ENCODE measurements at regions not wholly inside any gene's neighbourhood (a gene's known extent, or its start where the extent isn't known, plus 50 kb on each side); places are given as distances from the start of the nearest gene placed in this dataset.

DNA sequence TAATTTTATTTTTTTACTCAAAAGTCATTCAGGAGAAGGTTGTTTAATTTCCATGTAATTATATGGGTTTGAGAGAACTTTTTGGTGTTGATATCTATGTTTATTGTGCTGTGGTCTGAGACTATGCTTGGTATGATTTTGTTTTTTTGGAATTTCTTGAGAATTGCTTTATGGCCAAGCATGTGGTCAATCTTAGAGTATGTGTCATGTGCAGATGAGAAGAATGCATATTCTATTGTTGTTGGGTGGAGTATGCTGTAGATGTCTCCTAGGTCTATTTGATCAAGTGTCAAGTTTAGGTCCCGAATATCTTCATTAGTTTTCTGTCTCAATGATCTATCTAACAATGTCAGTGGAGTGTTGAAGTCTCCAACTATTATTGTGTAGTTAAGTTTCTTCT lies 134.9 kb downstream of the HMHB1 start:
- Histone ChIP-seq H3K27me3 (ENCODE audit: insufficient read depth, low read length) (no peaks in the 10 kb centered on the region), H3K4me3 (ENCODE audit: low read depth, low read length) (no peak overlapping the region), H3K27ac (ENCODE audit: low read depth, low read length) (no peak overlapping the region), H3K36me3 (ENCODE audit: insufficient read depth, low read length) (no peaks in the 10 kb centered on the region), H3K79me2 (ENCODE audit: control insufficient read depth, insufficient read depth, low read length, unreplicated experiment) (no peaks in the 10 kb centered on the region), H3K4me1 (ENCODE audit: control insufficient read depth, insufficient read depth, low read length, unreplicated experiment) (no peaks in the 10 kb centered on the region), H2AFZ (ENCODE audit: low read length, unreplicated experiment) (no peak overlapping the region)

DNA sequence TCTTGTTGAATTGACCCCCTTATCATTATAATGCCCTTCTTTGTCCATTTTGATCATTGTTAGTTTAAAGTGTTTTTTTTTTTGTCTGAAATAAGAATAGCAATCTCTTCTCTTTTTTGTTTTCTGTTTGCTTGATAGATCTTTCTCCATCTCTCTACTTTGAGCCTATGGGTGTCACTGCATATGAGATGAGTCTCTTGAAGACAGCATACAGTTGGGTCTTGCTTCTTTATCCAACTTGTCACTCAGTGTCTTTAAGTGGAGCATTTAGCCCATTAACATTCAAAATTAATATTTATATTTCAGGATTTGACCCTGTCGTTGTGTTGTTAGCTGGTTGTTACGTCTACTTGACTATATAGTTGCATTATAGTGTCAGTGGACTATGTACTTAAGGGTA lies 135.4 kb downstream of the HMHB1 start:
- H3K4me1 ChIP-seq (ENCODE audit: control insufficient read depth, insufficient read depth, low read length, unreplicated experiment): no peaks in the 10 kb centered on the region
- H3K27ac ChIP-seq (ENCODE audit: low read depth, low read length): no peak overlapping the region
- no peak overlapping the region for H2AFZ ChIP-seq (ENCODE audit: low read length, unreplicated experiment)
- H3K4me3 ChIP-seq (ENCODE audit: low read depth, low read length): no peak overlapping the region
- H3K36me3 ChIP-seq (ENCODE audit: insufficient read depth, low read length): no peaks in the 10 kb centered on the region
- no peaks in the 10 kb centered on the region for H3K79me2 ChIP-seq (ENCODE audit: control insufficient read depth, insufficient read depth, low read length, unreplicated experiment)
- no peaks in the 10 kb centered on the region for H3K27me3 ChIP-seq (ENCODE audit: insufficient read depth, low read length)

DNA sequence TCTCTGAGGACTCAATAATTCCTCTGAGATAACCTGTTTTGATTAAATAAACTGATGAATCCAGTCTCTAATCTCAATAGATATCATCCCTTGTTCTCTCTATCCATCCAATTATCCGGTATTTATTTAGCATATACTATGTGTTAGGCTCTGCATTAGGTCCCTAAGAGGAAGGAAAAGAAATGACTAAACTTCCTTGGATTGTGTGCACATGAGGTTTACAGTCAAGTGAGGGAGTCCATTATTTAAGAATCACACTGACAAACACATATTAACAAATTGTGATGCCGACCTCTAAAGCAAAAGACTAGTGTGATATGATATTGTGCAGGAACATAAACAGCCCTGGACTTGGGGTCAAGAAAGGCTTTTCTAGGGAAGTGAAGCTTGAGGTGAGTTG lies 140.8 kb downstream of the HMHB1 start:
- H3K4me3 ChIP-seq (ENCODE audit: low read depth, low read length): no peak overlapping the region
- no peaks in the 10 kb centered on the region for H3K36me3 ChIP-seq (ENCODE audit: insufficient read depth, low read length)
- H3K4me1 ChIP-seq (ENCODE audit: control insufficient read depth, insufficient read depth, low read length, unreplicated experiment): peaks cover 4% of the 10 kb centered on the region
- no peak overlapping the region for H3K27ac ChIP-seq (ENCODE audit: low read depth, low read length)
- H2AFZ ChIP-seq (ENCODE audit: low read length, unreplicated experiment): no peak overlapping the region
- no peaks in the 10 kb centered on the region for H3K79me2 ChIP-seq (ENCODE audit: control insufficient read depth, insufficient read depth, low read length, unreplicated experiment)
- no peaks in the 10 kb centered on the region for H3K27me3 ChIP-seq (ENCODE audit: insufficient read depth, low read length)

DNA sequence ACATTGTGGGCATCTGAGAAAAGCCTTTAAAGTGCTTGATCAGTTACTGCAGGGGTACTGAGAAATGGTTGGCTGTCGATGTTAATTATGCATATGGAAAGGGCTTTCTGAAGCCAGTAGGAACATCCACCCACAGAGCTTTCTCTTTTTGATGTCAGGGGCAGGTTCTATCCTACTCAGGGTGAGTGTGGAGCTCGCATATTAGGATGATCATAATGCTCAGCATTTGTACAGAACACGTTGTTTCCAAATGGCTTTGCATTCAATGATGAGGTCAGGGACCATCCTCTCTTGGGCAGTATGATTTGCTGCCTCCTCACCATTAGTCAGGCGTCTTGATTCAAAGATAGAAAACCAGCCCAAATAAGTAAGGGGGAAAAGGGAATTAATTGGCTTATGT lies 141.9 kb downstream of the HMHB1 start:
- H3K79me2 ChIP-seq (ENCODE audit: control insufficient read depth, insufficient read depth, low read length, unreplicated experiment): no peaks in the 10 kb centered on the region
- H3K4me3 ChIP-seq (ENCODE audit: low read depth, low read length): no peak overlapping the region
- no peak overlapping the region for H2AFZ ChIP-seq (ENCODE audit: low read length, unreplicated experiment)
- peaks cover 4% of the 10 kb centered on the region for H3K4me1 ChIP-seq (ENCODE audit: control insufficient read depth, insufficient read depth, low read length, unreplicated experiment)
- no peaks in the 10 kb centered on the region for H3K36me3 ChIP-seq (ENCODE audit: insufficient read depth, low read length)
- H3K27ac ChIP-seq (ENCODE audit: low read depth, low read length): no peak overlapping the region
- no peaks in the 10 kb centered on the region for H3K27me3 ChIP-seq (ENCODE audit: insufficient read depth, low read length)

DNA sequence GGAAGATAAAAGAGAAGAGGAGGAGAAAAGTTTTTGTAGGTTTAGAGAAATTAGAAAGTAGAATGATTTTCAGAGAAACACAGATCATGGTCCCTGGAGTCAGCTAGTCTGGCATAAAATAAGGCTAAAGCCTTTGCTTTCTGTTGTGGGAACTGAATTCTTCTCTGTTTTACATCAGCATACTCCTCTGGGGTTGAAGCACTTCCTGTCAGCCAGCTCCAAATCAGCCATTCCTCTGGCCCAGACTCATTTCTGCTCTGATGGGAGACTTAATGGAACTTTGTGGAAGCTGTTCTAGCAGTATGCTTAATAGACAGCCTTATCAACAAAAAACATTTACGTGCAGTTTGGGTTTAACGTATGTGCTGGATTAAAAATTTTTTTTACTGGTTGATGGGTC lies 143.2 kb downstream of the HMHB1 start:
- Histone ChIP-seq H3K4me3 (ENCODE audit: low read depth, low read length) (no peak overlapping the region), H3K79me2 (ENCODE audit: control insufficient read depth, insufficient read depth, low read length, unreplicated experiment) (no peaks in the 10 kb centered on the region), H3K27me3 (ENCODE audit: insufficient read depth, low read length) (no peaks in the 10 kb centered on the region), H3K4me1 (ENCODE audit: control insufficient read depth, insufficient read depth, low read length, unreplicated experiment) (peaks cover 4% of the 10 kb centered on the region), H2AFZ (ENCODE audit: low read length, unreplicated experiment) (peak overlapping the region; percentile 79), H3K27ac (ENCODE audit: low read depth, low read length) (no peak overlapping the region), H3K36me3 (ENCODE audit: insufficient read depth, low read length) (no peaks in the 10 kb centered on the region)

DNA sequence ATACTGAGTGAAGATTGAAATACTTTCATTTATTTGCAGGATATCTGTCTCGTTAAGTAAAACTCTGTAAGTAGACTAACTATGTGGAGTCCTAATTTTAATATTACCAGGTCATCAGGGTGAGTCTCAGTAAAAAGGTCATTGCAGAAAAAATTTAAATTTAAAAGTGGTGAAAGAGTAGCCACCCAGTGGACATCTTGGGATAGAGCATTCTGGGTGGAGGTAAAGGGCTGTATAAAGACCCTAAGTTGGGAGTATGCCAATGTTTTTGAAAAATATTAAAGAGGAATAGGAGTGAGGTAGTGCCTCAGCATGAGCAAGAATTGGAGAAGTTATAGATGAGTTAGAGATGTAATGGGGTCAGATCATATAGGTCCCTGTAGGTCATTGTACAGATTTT lies 145.5 kb downstream of the HMHB1 start:
- no peak overlapping the region for H3K27ac ChIP-seq (ENCODE audit: low read depth, low read length)
- no peak overlapping the region for H3K4me3 ChIP-seq (ENCODE audit: low read depth, low read length)
- peak overlapping the region; percentile 18 for H2AFZ ChIP-seq (ENCODE audit: low read length, unreplicated experiment)
- no peaks in the 10 kb centered on the region for H3K79me2 ChIP-seq (ENCODE audit: control insufficient read depth, insufficient read depth, low read length, unreplicated experiment)
- H3K36me3 ChIP-seq (ENCODE audit: insufficient read depth, low read length): no peaks in the 10 kb centered on the region
- H3K4me1 ChIP-seq (ENCODE audit: control insufficient read depth, insufficient read depth, low read length, unreplicated experiment): peaks cover 4% of the 10 kb centered on the region
- no peaks in the 10 kb centered on the region for H3K27me3 ChIP-seq (ENCODE audit: insufficient read depth, low read length)

DNA sequence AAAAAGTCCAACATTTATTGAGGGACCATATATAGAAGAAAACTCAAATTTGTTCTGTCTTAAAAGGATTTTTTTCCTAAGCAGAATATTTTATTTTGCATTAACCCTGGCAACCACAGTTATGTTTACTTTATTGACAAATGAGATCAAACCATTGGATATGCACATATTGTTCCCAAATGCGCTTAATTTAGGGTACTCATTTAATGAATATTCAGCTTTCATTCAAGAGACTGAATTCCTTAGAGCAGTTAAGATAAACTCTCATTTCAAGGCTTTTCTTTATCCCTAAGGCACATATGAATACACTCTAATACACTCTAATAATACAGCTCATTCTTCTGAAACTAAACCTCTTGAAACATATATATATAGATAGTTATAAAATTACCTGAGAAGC lies 150.2 kb downstream of the HMHB1 start:
- no peak overlapping the region for H2AFZ ChIP-seq (ENCODE audit: low read length, unreplicated experiment)
- peaks cover 3% of the 10 kb centered on the region for H3K4me1 ChIP-seq (ENCODE audit: control insufficient read depth, insufficient read depth, low read length, unreplicated experiment)
- no peaks in the 10 kb centered on the region for H3K79me2 ChIP-seq (ENCODE audit: control insufficient read depth, insufficient read depth, low read length, unreplicated experiment)
- no peak overlapping the region for H3K27ac ChIP-seq (ENCODE audit: low read depth, low read length)
- H3K36me3 ChIP-seq (ENCODE audit: insufficient read depth, low read length): no peaks in the 10 kb centered on the region
- H3K4me3 ChIP-seq (ENCODE audit: low read depth, low read length): no peak overlapping the region
- H3K27me3 ChIP-seq (ENCODE audit: insufficient read depth, low read length): no peaks in the 10 kb centered on the region

DNA sequence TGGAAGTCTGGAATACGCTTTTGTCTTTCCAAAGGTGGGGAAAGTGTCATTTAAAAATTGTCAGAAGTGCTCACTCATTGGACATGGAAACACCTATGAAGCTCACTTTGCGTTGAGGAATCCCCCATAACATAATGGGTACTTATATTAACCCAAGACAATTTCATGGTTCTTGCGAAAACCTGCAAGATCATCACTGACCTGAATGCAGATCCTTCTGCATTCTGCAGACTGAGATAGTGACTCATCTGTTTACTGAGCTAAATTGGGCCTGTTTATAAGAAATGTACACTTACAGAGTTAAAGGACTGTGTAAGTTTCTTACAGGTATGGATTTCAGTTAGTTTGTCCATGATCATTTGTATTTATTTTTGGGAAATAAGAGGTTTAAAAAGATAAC lies 153.0 kb downstream of the HMHB1 start:
- Histone ChIP-seq H3K4me3 (ENCODE audit: low read depth, low read length) (no peak overlapping the region), H3K27ac (ENCODE audit: low read depth, low read length) (no peak overlapping the region), H3K79me2 (ENCODE audit: control insufficient read depth, insufficient read depth, low read length, unreplicated experiment) (no peaks in the 10 kb centered on the region), H2AFZ (ENCODE audit: low read length, unreplicated experiment) (no peak overlapping the region), H3K27me3 (ENCODE audit: insufficient read depth, low read length) (no peaks in the 10 kb centered on the region), H3K4me1 (ENCODE audit: control insufficient read depth, insufficient read depth, low read length, unreplicated experiment) (peaks cover 16% of the 10 kb centered on the region), H3K36me3 (ENCODE audit: insufficient read depth, low read length) (no peaks in the 10 kb centered on the region)

DNA sequence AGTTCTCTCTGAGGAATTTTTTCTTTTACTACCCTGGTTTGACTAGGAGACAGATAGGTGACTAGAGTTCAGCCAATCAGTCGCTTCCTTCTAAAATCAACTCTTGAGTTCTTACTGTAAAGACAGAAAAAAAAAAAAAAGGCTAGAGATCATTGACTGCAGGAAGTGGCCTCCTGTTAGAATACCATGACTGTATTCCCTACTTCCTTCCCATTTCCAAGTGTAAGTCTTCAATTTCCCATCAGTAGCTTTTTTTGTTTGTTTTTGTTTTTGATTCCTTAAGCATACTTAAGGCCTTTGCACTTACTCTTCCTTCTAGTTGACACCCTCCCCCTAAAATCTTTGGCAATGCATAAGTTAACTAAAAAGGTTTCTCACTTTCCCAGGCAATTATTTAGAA lies 154.3 kb downstream of the HMHB1 start:
- no peak overlapping the region for H2AFZ ChIP-seq (ENCODE audit: low read length, unreplicated experiment)
- H3K4me3 ChIP-seq (ENCODE audit: low read depth, low read length): no peak overlapping the region
- no peaks in the 10 kb centered on the region for H3K36me3 ChIP-seq (ENCODE audit: insufficient read depth, low read length)
- H3K27me3 ChIP-seq (ENCODE audit: insufficient read depth, low read length): no peaks in the 10 kb centered on the region
- no peak overlapping the region for H3K27ac ChIP-seq (ENCODE audit: low read depth, low read length)
- peaks cover 22% of the 10 kb centered on the region for H3K4me1 ChIP-seq (ENCODE audit: control insufficient read depth, insufficient read depth, low read length, unreplicated experiment)
- H3K79me2 ChIP-seq (ENCODE audit: control insufficient read depth, insufficient read depth, low read length, unreplicated experiment): no peaks in the 10 kb centered on the region

DNA sequence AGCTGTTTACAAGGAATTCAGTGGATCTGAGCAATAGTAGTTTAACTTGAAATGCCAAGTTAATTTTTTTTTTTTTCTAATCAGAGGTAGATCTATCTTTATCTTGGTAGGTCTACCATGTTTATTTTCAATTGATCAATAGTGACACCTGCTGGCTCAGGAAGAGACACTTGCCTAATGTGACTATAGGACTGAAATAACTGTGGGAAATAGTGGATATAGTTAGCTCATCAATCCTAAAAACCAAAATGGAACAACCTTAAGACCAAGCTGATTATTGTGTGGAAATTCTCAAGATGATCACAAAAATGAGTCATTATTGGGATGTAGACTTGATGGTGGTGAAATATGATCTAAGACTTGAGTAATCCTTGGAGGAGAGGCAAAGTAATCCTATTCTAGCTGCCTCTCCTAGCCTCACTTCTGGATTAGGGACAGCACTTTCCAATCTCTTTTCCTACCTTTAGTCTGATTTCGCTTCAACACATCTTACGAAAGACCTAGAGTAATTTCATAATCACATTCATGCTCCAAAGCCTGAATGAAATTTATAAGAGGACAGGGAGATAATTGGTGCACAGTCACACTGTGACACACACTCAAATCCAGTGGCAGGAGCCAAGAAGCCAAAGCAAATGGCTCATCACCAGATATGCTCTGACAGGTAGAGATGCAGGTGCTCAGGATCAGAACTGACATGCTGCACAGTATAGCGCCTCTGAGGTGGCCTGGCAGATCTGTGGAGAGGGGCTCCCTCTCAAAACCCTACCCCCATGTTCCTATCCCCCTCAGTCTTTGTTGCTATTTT lies 156.3 kb downstream of the HMHB1 start:
- Histone ChIP-seq H3K36me3 (ENCODE audit: insufficient read depth, low read length) (no peaks in the 10 kb centered on the region), H3K27me3 (ENCODE audit: insufficient read depth, low read length) (no peaks in the 10 kb centered on the region), H3K79me2 (ENCODE audit: control insufficient read depth, insufficient read depth, low read length, unreplicated experiment) (no peaks in the 10 kb centered on the region), H3K4me3 (ENCODE audit: low read depth, low read length) (no peak overlapping the region), H3K27ac (ENCODE audit: low read depth, low read length) (0 out of 2 replicates have a peak overlapping the region, but pooled peaks have one; percentile 27), H2AFZ (ENCODE audit: low read length, unreplicated experiment) (peak overlapping the region; percentile 47), H3K4me1 (ENCODE audit: control insufficient read depth, insufficient read depth, low read length, unreplicated experiment) (peaks cover 22% of the 10 kb centered on the region)

DNA sequence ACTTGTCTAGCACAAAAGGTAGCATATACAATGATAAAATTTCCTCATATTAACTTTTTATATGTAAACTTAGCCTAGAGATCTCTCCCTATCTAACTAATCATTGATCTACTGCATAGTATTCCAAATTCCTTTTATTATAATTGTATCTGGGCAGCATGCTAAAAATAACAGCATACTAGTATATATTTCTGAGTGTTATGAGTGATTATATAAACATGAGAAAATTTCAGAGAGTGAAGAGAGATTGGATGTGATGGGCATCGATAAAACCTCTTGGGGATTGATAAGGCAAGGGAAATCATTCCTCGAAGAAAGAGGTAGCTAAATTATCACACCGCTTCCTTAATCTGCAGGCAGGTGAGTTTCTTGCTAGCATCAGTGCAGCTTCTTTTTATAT lies 158.2 kb downstream of the HMHB1 start:
- Histone ChIP-seq H3K36me3 (ENCODE audit: insufficient read depth, low read length) (no peaks in the 10 kb centered on the region), H3K27me3 (ENCODE audit: insufficient read depth, low read length) (no peaks in the 10 kb centered on the region), H3K4me1 (ENCODE audit: control insufficient read depth, insufficient read depth, low read length, unreplicated experiment) (peaks cover 22% of the 10 kb centered on the region), H3K4me3 (ENCODE audit: low read depth, low read length) (no peak overlapping the region), H3K27ac (ENCODE audit: low read depth, low read length) (no peak overlapping the region), H3K79me2 (ENCODE audit: control insufficient read depth, insufficient read depth, low read length, unreplicated experiment) (no peaks in the 10 kb centered on the region), H2AFZ (ENCODE audit: low read length, unreplicated experiment) (no peak overlapping the region)

Measured in ACC112 (cell line).